Lower leg skin (tissue), 3 donors: ENCODE measurements at regions not wholly inside any gene's neighbourhood (a gene's known extent, or its start where the extent isn't known, plus 50 kb on each side); places are given as distances from the start of the nearest gene placed in this dataset.

ENCODE experiments used
- CTCF ChIP-seq, 3 donors: fragments of 450-650 bp; IDR thresholded peaks; one replicate each; pipeline ENCODE4 v1.5.1; 2016; ENCODE audit warnings: antibody characterized with exemption in 3 of 3, mild to moderate bottlenecking in 3 of 3, moderate library complexity in 2 of 3
- POLR2A ChIP-seq, 2 donors: fragments of 450-650 bp; IDR thresholded peaks; one replicate each; pipeline ENCODE4 v1.6.1; 2016 to 2017; ENCODE audit warnings: antibody characterized with exemption in 2 of 2, mild to moderate bottlenecking in 1 of 2, moderate library complexity in 1 of 2

DNA sequence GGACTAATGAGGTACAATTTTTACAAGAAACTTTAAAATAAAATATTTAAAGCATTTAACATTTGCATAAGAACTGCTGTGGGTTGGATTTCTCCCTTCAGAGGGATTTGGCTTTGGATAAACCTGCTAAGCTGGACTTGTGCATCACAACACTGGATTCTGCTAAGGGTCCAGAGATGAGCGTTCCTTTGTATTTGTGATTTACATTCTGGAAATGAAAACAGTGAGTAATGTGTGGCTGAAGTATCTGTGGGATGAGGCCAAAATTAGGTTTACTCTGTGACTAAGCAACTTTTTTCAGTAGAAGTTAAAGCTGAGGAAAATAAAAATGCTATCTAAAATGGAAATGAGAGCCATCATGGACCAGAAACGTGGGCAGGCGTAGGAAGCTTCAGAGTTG, 494.3 kb downstream of the EPM2A start:
- TF ChIP-seq CTCF (IDR thresholded peaks at IDR 0.05) (no peak), POLR2A (IDR thresholded peaks at IDR 0.05) (no peak)
